ENCODE measurements at regions not wholly inside any gene's neighbourhood (a gene's known extent, or its start where the extent isn't known, plus 50 kb on each side); places are given as distances from the start of the nearest gene placed in this dataset.

- Histone ChIP-seq H3K36me3 (ENCODE audit: insufficient read depth, low read length, poor library complexity, severe bottlenecking) (no peaks in the 10 kb centered on the region), H3K27ac (ENCODE audit: low read depth, low read length, poor library complexity, severe bottlenecking) (no peak overlapping the region), H3K4me3 (ENCODE audit: low read depth, low read length, poor library complexity, severe bottlenecking) (no peak overlapping the region), H3K9me3 (ENCODE audit: low read depth, low read length, poor library complexity, severe bottlenecking) (no peaks in the 10 kb centered on the region), H3K27me3 (replicated peaks; ENCODE audit: insufficient read depth, low read depth, low read length, poor library complexity) (peaks cover 35% of the 10 kb centered on the region), H3K4me1 (ENCODE audit: insufficient read depth, low read length, poor library complexity, severe bottlenecking) (no peaks in the 10 kb centered on the region)
- ChIA-PET POLR2A (ENCODE audit: low non-redundant PET) (no interaction called here), CTCF (no interaction called here)
- intact Hi-C loops (cut with micrococcal nuclease; ENCODE audit: unreplicated experiment): no loop called here
- TF ChIP-seq EZH2 (IDR thresholded peaks at IDR 0.05; ENCODE audit: borderline replicate concordance, low read depth, low read length, poor library complexity, severe bottlenecking) (no peak), CTCF (conservative IDR thresholded peaks at IDR 0.05; ENCODE audit: low read depth, low read length) (no peak)
- DNase-seq (ENCODE audit: low spot score): no peak
- no TSS peak for BruUV-seq (replicated peaks)
Measured at GRCh38 chr5:56699538-56699937, 115.8 kb upstream of the MAP3K1 start.

GRCh38 chr5:56698463-56699381 lies 116.6 kb upstream of the MAP3K1 start:
- ChIA-PET POLR2A (ENCODE audit: low non-redundant PET) (no interaction called here), CTCF (no interaction called here)
- no peaks in the 10 kb centered on the region for H3K4me1 ChIP-seq (ENCODE audit: insufficient read depth, low read length, poor library complexity, severe bottlenecking)
- H3K27ac ChIP-seq (ENCODE audit: low read depth, low read length, poor library complexity, severe bottlenecking): no peak overlapping the region
- H3K9me3 ChIP-seq (ENCODE audit: low read depth, low read length, poor library complexity, severe bottlenecking): no peaks in the 10 kb centered on the region
- intact Hi-C loops (cut with micrococcal nuclease; ENCODE audit: unreplicated experiment): no loop called here
- peaks cover 28% of the 10 kb centered on the region for H3K27me3 ChIP-seq (replicated peaks; ENCODE audit: insufficient read depth, low read depth, low read length, poor library complexity)
- TF ChIP-seq EZH2 (IDR thresholded peaks at IDR 0.05; ENCODE audit: borderline replicate concordance, low read depth, low read length, poor library complexity, severe bottlenecking) (no peak), CTCF (conservative IDR thresholded peaks at IDR 0.05; ENCODE audit: low read depth, low read length) (no peak)
- no TSS peak for BruUV-seq (replicated peaks)
- H3K36me3 ChIP-seq (ENCODE audit: insufficient read depth, low read length, poor library complexity, severe bottlenecking): no peaks in the 10 kb centered on the region
- no peak for DNase-seq (ENCODE audit: low spot score)
- H3K4me3 ChIP-seq (ENCODE audit: low read depth, low read length, poor library complexity, severe bottlenecking): no peak overlapping the region

GRCh38 chr5:56696900-56697299 lies 118.4 kb upstream of the MAP3K1 start:
- H3K4me1 ChIP-seq (ENCODE audit: insufficient read depth, low read length, poor library complexity, severe bottlenecking): no peaks in the 10 kb centered on the region
- H3K9me3 ChIP-seq (ENCODE audit: low read depth, low read length, poor library complexity, severe bottlenecking): no peaks in the 10 kb centered on the region
- H3K36me3 ChIP-seq (ENCODE audit: insufficient read depth, low read length, poor library complexity, severe bottlenecking): no peaks in the 10 kb centered on the region
- no peak overlapping the region for H3K4me3 ChIP-seq (ENCODE audit: low read depth, low read length, poor library complexity, severe bottlenecking)
- ChIA-PET CTCF (no interaction called here), POLR2A (ENCODE audit: low non-redundant PET) (no interaction called here)
- no TSS peak for BruUV-seq (replicated peaks)
- intact Hi-C loops (cut with micrococcal nuclease; ENCODE audit: unreplicated experiment): no loop called here
- DNase-seq (ENCODE audit: low spot score): no peak
- H3K27me3 ChIP-seq (replicated peaks; ENCODE audit: insufficient read depth, low read depth, low read length, poor library complexity): peaks cover 16% of the 10 kb centered on the region
- no peak overlapping the region for H3K27ac ChIP-seq (ENCODE audit: low read depth, low read length, poor library complexity, severe bottlenecking)
- TF ChIP-seq CTCF (conservative IDR thresholded peaks at IDR 0.05; ENCODE audit: low read depth, low read length): no peak
- no peak for TF ChIP-seq EZH2 (IDR thresholded peaks at IDR 0.05; ENCODE audit: borderline replicate concordance, low read depth, low read length, poor library complexity, severe bottlenecking)
